HUES64 (cell line): ENCODE measurements at regions not wholly inside any gene's neighbourhood (a gene's known extent, or its start where the extent isn't known, plus 50 kb on each side); places are given as distances from the start of the nearest gene placed in this dataset.
"Not testable (repeated sequence)": the region's sequence is repeated elsewhere in the genome, so short reads cannot be mapped to it uniquely, and the experiment has no call there.

Source experiments
- H3K27ac ChIP-seq: 2 replicates; pipeline ENCODE4 v1.7.0; 2013; ENCODE audit warnings: low read depth, low read length, inconsistent platforms
- H3K27me3 ChIP-seq: 2 replicates; pipeline ENCODE4 v1.6.1; 2013; ENCODE audit warnings: mild to moderate bottlenecking, low read length; ENCODE audit not compliant: insufficient read depth
- H3K36me3 ChIP-seq: 2 replicates; pipeline ENCODE4 v1.6.1; 2013; ENCODE audit warnings: mild to moderate bottlenecking, low read length; ENCODE audit not compliant: insufficient read depth
- H3K4me1 ChIP-seq: 2 replicates; pipeline ENCODE4 v1.6.1; 2013; ENCODE audit warnings: mild to moderate bottlenecking, low read length, moderate library complexity; ENCODE audit not compliant: insufficient read depth
- H3K4me3 ChIP-seq: 2 replicates; pipeline ENCODE4 v1.5.1; 2013; ENCODE audit warnings: mild to moderate bottlenecking, low read length, moderate library complexity
- H3K9ac ChIP-seq: 2 replicates; pipeline ENCODE4 v1.6.1; 2013; ENCODE audit warnings: mild to moderate bottlenecking, low read depth, low read length
- H3K9me3 ChIP-seq: 2 replicates; pipeline ENCODE4 v1.6.1; 2013; ENCODE audit warnings: low read depth, low read length; ENCODE audit not compliant: insufficient read depth
- WGBS: fragments of 150-250, 120-280 bp; methylation state at CpG from one replicate; pipeline ENCODE4 v1.1.7; 2013; ENCODE audit warnings: missing lambda C conversion rate; 5-methylcytosine and 5-hydroxymethylcytosine counted together

DNA sequence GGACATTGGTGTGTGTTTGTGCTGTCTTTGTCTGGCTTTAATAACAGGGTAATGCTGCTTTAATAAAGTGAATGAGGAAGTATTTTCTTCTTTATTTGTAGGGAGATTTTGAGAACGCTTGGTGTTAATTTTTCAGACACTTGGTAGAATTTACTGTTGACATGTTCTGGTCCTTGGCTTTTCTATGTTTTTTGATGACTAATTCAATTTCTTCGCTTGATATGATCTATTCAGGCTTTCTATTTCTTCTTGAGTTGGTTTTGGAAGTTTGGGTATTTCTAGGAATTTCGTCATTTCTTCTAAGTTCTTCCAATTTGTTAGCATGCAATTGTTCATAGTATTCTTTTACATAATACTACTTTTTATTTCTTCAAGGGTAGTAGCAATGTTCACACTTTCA, 167.8 kb downstream of the TTC6 start:
- 0 out of 2 replicates have a peak, but pooled peaks cover 5% of the 10 kb centered on the region for H3K9me3 ChIP-seq
- H3K36me3 ChIP-seq: no peaks in the 10 kb centered on the region
- no peaks in the 10 kb centered on the region for H3K27me3 ChIP-seq
- 90% methylated on average over 2 of the region's 3 CpGs for WGBS
- no peak overlapping the region for H3K27ac ChIP-seq
- no peak overlapping the region for H3K4me3 ChIP-seq
- H3K4me1 ChIP-seq: no peaks in the 10 kb centered on the region
- no peak overlapping the region for H3K9ac ChIP-seq

DNA sequence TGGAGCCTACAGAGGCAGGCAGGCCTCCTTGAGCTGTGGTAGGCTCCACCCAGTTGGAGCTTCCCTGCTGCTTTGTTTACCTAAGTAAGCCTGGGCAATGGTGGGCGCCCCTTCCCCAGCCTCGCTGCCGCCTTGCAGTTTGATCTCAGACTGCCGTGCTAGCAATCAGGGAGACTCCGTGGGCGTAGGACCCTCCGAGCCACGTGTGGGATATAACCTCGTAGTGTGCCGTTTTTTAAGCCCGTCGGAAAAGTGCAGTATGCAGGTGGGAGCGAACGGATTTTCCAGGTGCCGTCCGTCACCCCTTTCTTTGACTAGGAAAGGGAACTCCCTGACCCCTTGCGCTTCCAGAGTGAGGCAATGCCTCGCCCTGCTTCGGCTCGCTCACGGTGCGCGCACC, 176.9 kb downstream of the TTC6 start:
- H3K27ac ChIP-seq, H3K36me3 ChIP-seq, H3K9ac ChIP-seq, H3K4me3 ChIP-seq, H3K4me1 ChIP-seq, H3K9me3 ChIP-seq, H3K27me3 ChIP-seq: not testable (repeated sequence)
- WGBS: 72% methylated on average over 23 of the region's 23 CpGs

DNA sequence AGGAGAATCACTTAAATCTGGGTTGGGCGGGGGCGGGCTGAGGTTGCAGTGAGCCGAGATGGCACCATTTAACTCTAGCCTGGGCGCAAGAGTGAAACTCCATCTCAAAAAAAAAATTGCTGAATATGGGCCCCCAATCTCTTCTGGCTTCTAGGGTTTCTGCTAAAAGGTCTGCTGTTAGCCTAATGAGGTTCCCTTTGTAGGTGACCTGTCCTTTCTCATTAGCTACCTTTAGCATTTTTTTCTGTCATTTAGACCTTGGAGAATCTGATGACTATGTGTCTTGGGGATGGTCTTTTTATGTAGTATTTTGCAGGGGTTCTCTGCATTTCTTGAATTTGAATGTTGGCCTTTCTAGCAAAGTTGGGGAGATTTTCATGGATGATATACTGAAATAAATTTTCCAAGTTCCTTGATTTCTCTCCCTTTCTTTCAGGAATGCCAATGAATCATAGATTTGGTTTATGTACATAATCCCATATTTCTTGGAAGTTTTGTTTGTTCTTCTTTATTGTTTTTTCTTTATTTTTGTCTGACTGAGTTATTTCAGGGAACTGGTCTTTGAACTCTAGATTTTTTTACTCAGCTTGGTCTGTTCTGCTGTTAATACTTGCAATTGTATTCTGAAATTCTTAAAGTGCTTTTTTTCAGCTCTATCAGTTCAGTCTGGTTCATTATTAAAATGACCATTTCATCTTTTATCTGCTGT, 181.5 kb downstream of the TTC6 start:
- Histone ChIP-seq H3K27me3 (no peaks in the 10 kb centered on the region), H3K4me3 (no peak overlapping the region), H3K9me3 (0 out of 2 replicates have a peak, but pooled peaks cover 3% of the 10 kb centered on the region), H3K36me3 (no peaks in the 10 kb centered on the region), H3K4me1 (no peaks in the 10 kb centered on the region), H3K27ac (no peak overlapping the region), H3K9ac (no peak overlapping the region)
- WGBS: 94% methylated on average over 4 of the region's 4 CpGs

DNA sequence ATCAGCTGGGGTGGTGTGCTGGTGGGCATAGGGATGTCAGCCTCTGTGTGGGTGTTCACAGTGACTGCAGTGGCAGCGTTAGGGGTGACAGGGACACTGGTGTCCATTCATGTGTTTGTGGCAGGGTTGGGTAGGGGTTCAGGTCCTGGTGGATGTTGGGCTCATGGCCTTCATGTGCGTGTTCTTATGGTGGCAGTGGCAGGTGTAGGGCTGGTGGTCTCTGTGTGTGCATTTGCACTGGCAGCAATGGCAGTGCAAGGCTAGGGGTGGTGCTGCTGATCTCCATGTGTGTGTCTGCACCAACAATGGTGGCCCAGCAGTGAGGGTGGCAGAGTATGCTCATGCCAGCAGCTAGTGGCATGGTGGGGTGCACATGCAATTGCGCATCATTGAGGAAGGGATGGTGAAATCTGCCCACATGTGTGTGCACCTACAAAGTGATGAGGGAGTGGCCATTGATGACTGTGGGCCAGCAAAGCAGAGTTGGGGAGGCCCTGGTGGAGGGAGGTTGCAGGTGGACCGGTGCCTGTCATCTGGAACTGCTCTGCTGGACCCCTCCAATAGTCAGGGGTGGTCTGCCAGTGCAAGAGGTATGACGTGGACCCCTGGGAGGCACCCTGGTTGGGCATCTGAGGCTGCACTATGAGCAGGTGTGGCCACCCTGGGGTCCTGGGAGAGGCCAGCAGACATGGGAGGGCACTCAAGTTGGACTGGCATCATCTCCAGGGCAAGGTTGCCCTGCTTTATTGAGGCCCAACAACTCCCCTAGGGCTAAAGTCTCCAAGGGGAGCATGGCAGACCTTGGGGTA, 182.9 kb downstream of the TTC6 start:
- H3K9me3 ChIP-seq: 0 out of 2 replicates have a peak, but pooled peaks cover 3% of the 10 kb centered on the region
- H3K4me3 ChIP-seq: no peak overlapping the region
- no peaks in the 10 kb centered on the region for H3K4me1 ChIP-seq
- no peak overlapping the region for H3K9ac ChIP-seq
- H3K36me3 ChIP-seq: no peaks in the 10 kb centered on the region
- H3K27ac ChIP-seq: no peak overlapping the region
- WGBS: 93% methylated on average over 5 of the region's 5 CpGs
- H3K27me3 ChIP-seq: no peaks in the 10 kb centered on the region

DNA sequence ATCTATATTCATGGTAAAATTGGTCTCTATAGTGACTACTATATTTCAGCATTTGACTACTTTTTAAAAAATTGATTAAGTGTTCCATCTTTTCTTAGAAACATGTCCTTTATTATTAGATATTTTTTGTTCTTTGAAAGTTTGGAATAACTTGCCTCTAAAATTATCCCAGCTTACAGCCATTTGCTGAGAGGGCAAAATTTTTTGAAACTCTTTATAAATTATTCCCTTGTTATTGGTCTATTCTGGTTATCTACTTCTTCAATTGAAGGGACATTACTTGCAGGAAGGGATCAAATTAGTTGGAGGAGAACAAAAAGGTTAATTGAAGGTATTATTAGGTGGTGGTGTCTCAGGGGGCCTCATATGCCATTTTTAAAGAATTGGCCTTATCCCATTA, 184.1 kb downstream of the TTC6 start:
- Histone ChIP-seq H3K4me1 (no peaks in the 10 kb centered on the region), H3K27me3 (no peaks in the 10 kb centered on the region), H3K9me3 (no peaks in the 10 kb centered on the region), H3K4me3 (no peak overlapping the region), H3K36me3 (no peaks in the 10 kb centered on the region), H3K27ac (no peak overlapping the region), H3K9ac (no peak overlapping the region)

DNA sequence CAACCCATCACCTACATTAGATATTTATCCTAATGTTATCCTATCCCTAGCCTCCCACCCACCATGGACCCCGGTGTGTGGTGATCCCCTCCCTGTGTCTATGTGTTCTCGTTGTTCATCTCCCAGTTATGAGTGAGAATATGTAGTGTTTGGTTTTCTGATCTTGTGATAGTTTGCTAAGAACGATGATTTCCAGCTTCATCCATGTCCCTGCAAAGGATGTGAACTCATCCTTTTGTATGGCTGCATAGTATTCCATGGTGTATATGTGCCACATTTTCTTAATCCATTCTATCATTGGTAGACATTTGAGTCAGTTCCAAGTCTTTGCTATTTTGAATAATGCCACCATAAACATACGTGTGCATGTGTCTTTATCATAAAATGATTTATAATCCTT, 185.3 kb downstream of the TTC6 start:
- H3K9ac ChIP-seq, H3K36me3 ChIP-seq, H3K9me3 ChIP-seq, H3K27me3 ChIP-seq, H3K4me3 ChIP-seq, H3K4me1 ChIP-seq, H3K27ac ChIP-seq: not testable (repeated sequence)
- 94% methylated on average over 4 of the region's 4 CpGs for WGBS

DNA sequence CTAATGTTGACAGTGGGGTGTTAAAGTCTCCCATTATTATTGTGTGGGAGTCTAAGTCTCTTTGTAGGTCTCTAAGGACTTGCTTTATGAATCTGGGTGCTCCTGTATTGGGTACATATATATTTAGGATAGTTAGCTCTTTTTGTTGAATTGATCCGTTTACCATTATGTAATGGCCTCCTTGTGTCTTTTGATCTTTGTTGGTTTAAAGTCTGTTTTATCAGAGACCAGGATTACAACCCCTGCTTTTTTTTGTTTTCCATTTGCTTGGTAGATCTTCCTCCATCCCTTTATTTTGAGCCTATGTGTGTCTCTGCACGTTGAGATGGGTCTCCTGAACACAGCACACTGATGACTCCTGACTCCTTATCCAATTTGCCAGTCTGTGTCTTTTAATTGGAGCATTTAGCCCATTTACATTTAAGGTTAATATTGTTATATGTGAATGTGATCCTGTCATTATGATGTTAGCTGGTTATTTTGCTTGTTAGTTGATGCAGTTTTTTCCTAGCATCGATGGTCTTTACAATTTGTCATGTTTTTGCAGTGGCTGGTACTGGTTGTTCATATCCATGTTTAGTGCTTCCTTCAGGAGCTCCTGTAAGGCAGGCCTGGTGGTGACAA, 188.9 kb downstream of the TTC6 start:
- H3K9me3 ChIP-seq, H3K9ac ChIP-seq, H3K4me1 ChIP-seq, H3K36me3 ChIP-seq, H3K27ac ChIP-seq, H3K27me3 ChIP-seq, H3K4me3 ChIP-seq: not testable (repeated sequence)
- 94% methylated on average over 3 of the region's 3 CpGs for WGBS

DNA sequence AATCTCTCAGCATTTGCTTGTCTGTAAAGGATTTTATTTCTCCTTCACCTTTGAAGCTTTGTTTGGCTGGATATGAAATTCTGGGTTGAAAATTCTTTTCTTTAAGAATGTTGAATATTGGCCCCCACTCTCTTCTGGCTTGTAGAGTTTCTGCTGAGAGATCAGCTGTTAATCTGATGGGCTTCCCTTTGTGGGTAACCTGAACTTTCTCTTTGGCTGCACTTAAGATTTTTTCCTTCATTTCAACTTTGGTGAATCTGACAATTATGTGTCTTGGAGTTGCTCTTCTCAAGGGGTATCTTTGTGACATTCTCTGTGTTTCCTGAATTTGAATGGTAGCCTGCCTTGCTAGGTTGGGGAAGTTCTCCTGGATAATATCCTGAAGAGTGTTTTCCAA, 189.4 kb downstream of the TTC6 start:
- not testable (repeated sequence) for H3K36me3 ChIP-seq

DNA sequence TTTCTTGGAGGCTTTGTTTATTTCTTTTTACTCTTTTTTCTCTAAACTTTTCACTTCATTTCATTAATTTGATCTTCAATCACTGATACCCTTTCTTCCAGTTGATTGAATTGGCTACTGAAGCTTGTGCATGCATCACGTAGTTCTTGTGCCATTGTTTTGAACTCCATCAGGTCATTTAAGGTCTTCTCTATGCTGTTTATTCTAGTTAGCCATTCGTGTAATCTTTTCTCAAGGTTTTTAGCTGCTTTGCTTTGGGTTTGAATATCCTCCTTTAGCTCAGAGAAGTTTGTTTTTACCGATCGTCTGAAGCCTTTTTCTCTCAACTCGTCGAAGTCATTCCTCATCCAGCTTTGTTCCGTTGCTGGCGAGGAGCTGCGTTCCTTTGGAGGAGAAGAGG, 189.9 kb downstream of the TTC6 start:
- 97% methylated on average over 9 of the region's 9 CpGs for WGBS
- not testable (repeated sequence) for H3K9me3 ChIP-seq, H3K4me3 ChIP-seq, H3K36me3 ChIP-seq, H3K9ac ChIP-seq, H3K4me1 ChIP-seq, H3K27me3 ChIP-seq, H3K27ac ChIP-seq

More for the DNA sequence above, 189.4 kb downstream of the TTC6 start:
- H3K27me3 ChIP-seq, H3K4me1 ChIP-seq, H3K27ac ChIP-seq, H3K4me3 ChIP-seq, H3K9ac ChIP-seq, H3K9me3 ChIP-seq: not testable (repeated sequence)

DNA sequence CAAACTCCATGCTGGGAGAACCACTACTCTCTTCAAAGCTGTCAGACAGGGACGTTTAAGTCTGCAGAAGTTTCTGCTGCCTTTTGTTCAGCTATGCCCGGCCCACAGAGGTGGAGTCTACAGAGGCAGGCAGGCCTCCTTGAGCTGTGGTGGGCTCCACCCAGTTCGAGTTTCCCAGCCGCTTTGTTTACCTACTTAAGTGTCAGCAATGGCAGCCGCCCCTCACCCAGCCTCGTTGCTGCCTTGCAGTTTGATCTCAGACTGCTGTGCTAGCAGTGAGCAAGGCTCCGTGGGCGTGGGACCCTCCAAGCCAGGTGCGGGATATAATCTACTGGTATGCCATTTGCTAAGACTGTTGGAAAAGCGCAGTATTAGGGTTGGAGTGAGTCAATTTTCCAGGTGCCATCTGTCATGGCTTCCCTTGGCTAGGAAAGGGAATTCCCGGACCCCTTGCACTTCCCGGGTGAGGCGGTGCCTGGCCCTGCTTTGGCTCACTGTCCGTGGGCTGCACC, 190.7 kb downstream of the TTC6 start:
- not testable (repeated sequence) for H3K36me3 ChIP-seq, H3K9ac ChIP-seq, H3K27ac ChIP-seq, H3K27me3 ChIP-seq, H3K4me1 ChIP-seq, H3K4me3 ChIP-seq, H3K9me3 ChIP-seq
- WGBS: 80% methylated on average over 14 of the region's 14 CpGs

DNA sequence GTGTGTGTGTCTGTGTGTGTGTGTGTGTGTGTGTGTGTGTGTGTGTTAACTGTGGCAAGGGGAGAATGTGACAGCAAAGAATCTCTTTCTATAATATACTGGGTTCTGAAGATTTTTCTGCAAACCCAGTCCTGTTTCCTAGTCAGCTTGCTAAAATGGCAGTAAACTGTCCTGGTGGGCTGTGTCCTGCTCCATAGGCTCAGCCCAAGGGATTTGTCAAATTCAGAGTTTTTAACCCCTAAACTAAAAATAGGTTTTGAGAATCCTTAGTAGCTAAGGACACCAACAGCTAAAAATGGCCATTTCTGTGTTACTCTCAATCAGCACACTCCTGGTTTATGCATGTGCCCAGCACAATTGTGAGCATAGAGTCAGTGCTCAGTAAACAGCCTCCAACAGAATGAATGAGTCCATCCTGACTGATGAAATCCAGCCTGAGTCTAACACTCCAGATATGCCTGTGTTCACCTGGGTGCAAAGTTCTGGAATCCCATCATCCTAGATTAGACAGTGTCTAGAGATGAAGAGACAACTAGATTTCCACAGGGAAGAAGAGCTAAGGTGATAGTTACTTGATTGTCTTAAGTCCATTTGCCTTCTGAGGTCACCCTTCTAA, 192.6 kb downstream of the TTC6 start:
- Histone ChIP-seq H3K9me3 (no peaks in the 10 kb centered on the region), H3K4me3 (no peak overlapping the region), H3K9ac (no peak overlapping the region), H3K36me3 (no peaks in the 10 kb centered on the region), H3K27ac (no peak overlapping the region), H3K4me1 (no peaks in the 10 kb centered on the region), H3K27me3 (no peaks in the 10 kb centered on the region)
